Endothelial cell of umbilical vein (primary cell): ENCODE measurements at regions not wholly inside any gene's neighbourhood (a gene's known extent, or its start where the extent isn't known, plus 50 kb on each side); places are given as distances from the start of the nearest gene placed in this dataset.

Experiments used
- BruUV-seq: library from RNA; stranded (reverse); fragments of 400-500 nt; replicated peaks from 2 replicates; lab custom pipeline; 2021; lab: Mats Ljungman, UMichigan
- CTCF ChIA-PET: fragments of 300-600, 350-600 bp; sonication (Branson Sonifier 250); formaldehyde crosslinking; loops from one replicate; lab custom pipeline; 2021; ENCODE audit warnings: antibody characterized with exemption, inconsistent platforms; lab: Charles Lee
- POLR2A ChIA-PET: fragments of 300-600, 350-600 bp; sonication (Branson Sonifier 250); formaldehyde crosslinking; loops from one replicate; lab custom pipeline; 2021; ENCODE audit warnings: antibody characterized with exemption, inconsistent platforms; lab: Charles Lee
- DNase-seq: peaks from one replicate; pipeline ENCODE4 v3.0.0-alpha.2; 2011; ENCODE audit warnings: low read depth, low spot score
- FAIRE-seq: peaks from 2 replicates; lab custom pipeline; 2011; peaks lifted over from hg19 to GRCh38; lab: Jason Lieb, UNC
- H2AFZ ChIP-seq: 2 replicates; pipeline ENCODE4 v1.6.0; 2012; ENCODE audit warnings: low read depth, low read length, control low read depth, inconsistent platforms
- H3K27ac ChIP-seq: 2 replicates; pipeline ENCODE4 v1.5.1; 2011; ENCODE audit warnings: low read depth, mild to moderate bottlenecking, control low read depth, low read length, moderate library complexity; ENCODE audit not compliant: insufficient read depth
- H3K27me3 ChIP-seq, 2 experiments: 2 replicates each; pipeline versions ENCODE4 v1.6.0 to v1.6.1; 2011; ENCODE audit warnings: low read length in 2 of 2, mixed read lengths in 1 of 2; ENCODE audit not compliant: control insufficient read depth in 2 of 2, insufficient read depth in 2 of 2
- H3K36me3 ChIP-seq, 2 experiments: 2 replicates in 1 of 2; 3 replicates in 1 of 2; pipeline ENCODE4 v1.5.1; 2011; ENCODE audit warnings: low read length in 2 of 2, mild to moderate bottlenecking in 1 of 2, moderate library complexity in 1 of 2; ENCODE audit not compliant: control insufficient read depth in 2 of 2, insufficient read depth in 2 of 2; ENCODE audit errors: extremely low read depth in 1 of 2
- H3K4me1 ChIP-seq: 3 replicates; pipeline ENCODE4 v1.5.1; 2011; ENCODE audit warnings: mild to moderate bottlenecking, low read length; ENCODE audit not compliant: control insufficient read depth, insufficient read depth; ENCODE audit errors: extremely low read depth
- H3K4me2 ChIP-seq: 2 replicates; pipeline ENCODE4 v1.6.1; 2011; ENCODE audit warnings: low read length, control low read depth, mixed read lengths; ENCODE audit not compliant: insufficient read depth
- H3K4me3 ChIP-seq, 3 experiments: fragments of 200-600 bp in 1 of 3; sonication (generic), shearing (Covaris generic) in 1 of 3; replicated peaks in 1 of 3; 2 replicates each; pipeline ENCODE4 v1.5.1; 2011 to 2016; ENCODE audit warnings: control low read depth in 3 of 3, low read length in 3 of 3, mild to moderate bottlenecking in 2 of 3, inconsistent platforms in 1 of 3, low read depth in 1 of 3, moderate library complexity in 1 of 3; ENCODE audit not compliant: insufficient read depth in 1 of 3
- H3K79me2 ChIP-seq: 2 replicates; pipeline ENCODE4 v1.6.0; 2012; ENCODE audit warnings: low read length, inconsistent platforms; ENCODE audit not compliant: control insufficient read depth, insufficient read depth
- H3K9ac ChIP-seq: replicated peaks from 2 replicates; pipeline ENCODE3; 2011; ENCODE audit warnings: low read length, control low read depth; ENCODE audit not compliant: insufficient read depth; ENCODE audit errors: extremely low read depth
- H3K9me1 ChIP-seq: replicated peaks from 3 replicates; pipeline ENCODE4 v1.6.0; 2011; ENCODE audit warnings: mild to moderate bottlenecking, low read length; ENCODE audit not compliant: control insufficient read depth, insufficient read depth; ENCODE audit errors: extremely low read depth
- H3K9me3 ChIP-seq: replicated peaks from 2 replicates; pipeline ENCODE4 v1.5.1; 2012; ENCODE audit warnings: low read length, inconsistent platforms; ENCODE audit not compliant: control insufficient read depth, insufficient read depth
- H4K20me1 ChIP-seq: replicated peaks from 2 replicates; pipeline ENCODE3; 2011; ENCODE audit warnings: mild to moderate bottlenecking, low read length; ENCODE audit not compliant: control insufficient read depth, insufficient read depth; ENCODE audit errors: extremely low read depth
- CTCF ChIP-seq, 2 donors: IDR thresholded peaks; 1 replicate in 1 of 2; 2 replicates in 1 of 2; pipeline ENCODE4 v1.5.1; 2011; ENCODE audit warnings: low read length in 2 of 2, mild to moderate bottlenecking in 2 of 2, moderate library complexity in 2 of 2, control low read depth in 1 of 2, inconsistent platforms in 1 of 2, low read depth in 1 of 2; ENCODE audit not compliant: insufficient read depth in 1 of 2; ENCODE audit errors: extremely low read depth in 1 of 2
- EZH2 ChIP-seq: IDR thresholded peaks from 2 replicates; pipeline ENCODE4 v1.6.1; 2012; ENCODE audit warnings: borderline replicate concordance, low read depth, mild to moderate bottlenecking, moderate library complexity, low read length, inconsistent platforms; ENCODE audit not compliant: severe bottlenecking
- MYC ChIP-seq: IDR thresholded peaks from one replicate; pipeline ENCODE4 v1.6.1; 2011; ENCODE audit warnings: mild to moderate bottlenecking, low read depth, low read length
- POLR2A ChIP-seq: IDR thresholded peaks from 2 replicates; pipeline ENCODE4 v1.6.1; 2012; ENCODE audit warnings: low read depth, mild to moderate bottlenecking, control low read depth, low read length
- dilution Hi-C: fragments of 300-500 bp; cut with MboI; formaldehyde crosslinking; loops from one replicate; pipeline ENCODE4 v1.15.0; 2019; ENCODE audit warnings: low sequenced_read_pairs; ENCODE audit not compliant: extremely low pct_ligation_motif_present
- intact Hi-C: fragments of 100-400 bp; cut with micrococcal nuclease; formaldehyde crosslinking; loops from one replicate; pipeline ENCODE4 v1.10.0; 2022

DNA sequence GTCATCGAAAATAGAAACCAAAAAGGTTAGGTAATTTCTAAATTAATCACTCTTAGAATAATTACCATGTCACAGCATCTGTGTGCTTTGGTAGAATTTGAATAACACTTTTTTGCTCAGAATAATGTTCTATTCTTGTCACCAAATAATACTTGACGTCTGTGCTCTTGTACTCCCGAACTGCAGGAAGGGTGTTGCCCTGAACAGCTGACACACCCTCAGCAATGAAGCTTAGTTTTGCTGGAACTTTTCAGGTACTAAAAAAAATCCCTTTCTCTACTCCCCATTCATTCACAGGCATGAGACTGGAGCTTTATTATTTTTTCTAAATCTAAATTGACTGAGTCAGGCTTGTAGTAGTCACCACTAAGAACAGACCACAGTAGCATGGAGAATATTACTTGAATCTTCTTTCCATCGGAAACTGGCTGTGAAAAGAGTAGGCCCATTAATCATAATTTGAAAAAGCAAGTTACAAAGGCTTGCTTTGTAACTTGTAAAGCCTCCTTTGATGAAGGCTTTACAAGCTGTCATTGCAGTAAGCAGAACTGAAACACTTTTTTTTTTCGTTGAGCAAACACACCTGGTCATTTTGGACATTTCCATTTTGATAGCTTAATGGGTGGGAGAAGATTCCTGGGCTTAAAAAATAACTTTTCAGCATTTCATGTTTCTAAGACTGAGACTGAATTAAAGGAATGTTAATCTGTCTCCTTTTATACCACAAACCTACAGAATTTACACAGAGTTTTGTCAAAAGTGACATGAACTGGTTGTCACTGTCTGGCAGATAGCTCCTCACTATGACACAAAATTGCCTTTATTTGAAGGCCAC, 70.3 kb upstream of the PELI1 start:
- POLR2A ChIA-PET, result no interaction called here
- no TSS peak for BruUV-seq
- Histone ChIP-seq H3K9me1 (no peaks in the 10 kb centered on the region), H3K4me3 (no peak overlapping the region), H3K4me2 (no peak overlapping the region), H3K27me3 (no peaks in the 10 kb centered on the region), H3K9me3 (no peaks in the 10 kb centered on the region), H4K20me1 (no peaks in the 10 kb centered on the region), H3K79me2 (no peaks in the 10 kb centered on the region), H3K9ac (no peak overlapping the region), H3K27ac (no peak overlapping the region), H3K36me3 (no peaks in the 10 kb centered on the region), H2AFZ (no peak overlapping the region), H3K4me1 (no peaks in the 10 kb centered on the region)
- TF ChIP-seq CTCF (IDR thresholded peaks at IDR 0.05; ENCODE audit: extremely low read depth in 1 of 2, insufficient read depth in 1 of 2, low read depth in 1 of 2, low read length in 2 of 2) (no peak), EZH2 (no peak), POLR2A (no peak), MYC (no peak)
- CTCF ChIA-PET, result interaction anchor here (1.5 to 2.0 kb wide), 4 partner anchors 8 to 165 kb away, joined by 3 to 5 read pairs (median 4); no protein-coding TSS in a partner anchor
- DNase-seq, result no peak
- intact Hi-C loops (no loop called here), dilution Hi-C loops (no loop called here)
- peak; percentile 40 for FAIRE-seq
